ENCODE measurements at regions not wholly inside any gene's neighbourhood (a gene's known extent, or its start where the extent isn't known, plus 50 kb on each side); places are given as distances from the start of the nearest gene placed in this dataset.
"Not testable (repeated sequence)": the region's sequence is repeated elsewhere in the genome, so short reads cannot be mapped to it uniquely, and the experiment has no call there.

DNA sequence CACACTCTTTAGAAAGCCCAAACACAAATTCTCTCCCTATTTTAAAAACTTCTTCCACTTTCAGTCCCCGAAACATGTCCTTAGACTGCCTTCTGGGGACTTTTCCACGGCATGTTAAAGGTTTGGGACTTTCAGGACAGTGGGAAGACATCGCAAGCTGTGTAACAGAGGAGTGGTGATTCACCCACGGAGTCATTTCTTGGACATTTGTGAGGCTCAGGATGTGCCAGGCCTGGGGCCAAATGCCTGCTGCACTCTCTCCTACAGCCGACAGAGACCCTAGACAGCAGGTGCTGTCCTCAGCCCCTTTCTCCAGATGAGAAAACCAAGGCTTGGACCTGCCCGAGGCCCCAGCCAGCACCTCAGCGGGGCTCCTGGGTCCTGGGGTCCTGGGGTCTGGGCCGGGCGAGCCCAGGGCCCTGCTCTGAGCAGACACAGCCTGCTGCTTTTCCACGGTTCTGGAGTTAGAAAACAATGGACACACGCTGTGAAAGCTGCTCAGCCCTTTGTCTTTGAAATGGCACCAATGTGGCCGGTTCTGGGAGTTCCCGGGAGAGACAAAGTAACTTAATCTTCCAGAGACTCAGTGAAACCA is 370.2 kb upstream of the SFSWAP start:
- Histone ChIP-seq H3K9me3 (no peaks in the 10 kb centered on the region), H3K36me3 (no peaks in the 10 kb centered on the region), H3K4me3 (ENCODE audit: low read depth, low read length) (no peak overlapping the region), H3K4me1 (no peaks in the 10 kb centered on the region), H3K27me3 (no peaks in the 10 kb centered on the region)
- DNase-seq, result no peak
- TF ChIP-seq CTCF (IDR thresholded peaks at IDR 0.05; ENCODE audit: low read depth, low read length), result no peak

DNA sequence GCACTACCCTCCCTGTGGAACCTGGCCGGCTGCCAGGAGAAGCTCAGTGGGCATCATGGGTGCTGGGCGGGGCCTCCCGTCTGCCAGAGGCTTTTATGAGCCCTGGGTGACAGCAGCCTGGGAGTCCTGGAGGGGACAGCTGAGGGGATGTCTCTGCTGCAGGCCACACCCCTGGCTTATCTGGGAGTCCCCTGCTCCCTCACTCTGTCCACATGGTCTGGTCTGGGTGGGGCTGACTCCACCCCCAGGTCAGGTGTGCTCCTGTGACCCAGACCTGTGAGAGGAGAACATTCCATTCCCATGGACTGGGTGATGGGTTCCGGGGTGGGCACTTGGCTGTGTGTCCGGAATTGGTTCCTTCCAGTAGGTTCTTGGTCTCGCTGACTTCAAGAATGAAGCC is 369.3 kb upstream of the SFSWAP start:
- H3K27me3 ChIP-seq; DNase-seq; H3K36me3 ChIP-seq; H3K4me1 ChIP-seq; H3K4me3 ChIP-seq (ENCODE audit: low read depth, low read length); H3K9me3 ChIP-seq: not testable (repeated sequence)

GRCh38 chr12:131343436-131343835 is 367.5 kb upstream of the SFSWAP start:
- not testable (repeated sequence) for H3K4me3 ChIP-seq (ENCODE audit: low read depth, low read length); H3K27me3 ChIP-seq; H3K9me3 ChIP-seq; H3K36me3 ChIP-seq; H3K4me1 ChIP-seq; DNase-seq

DNA sequence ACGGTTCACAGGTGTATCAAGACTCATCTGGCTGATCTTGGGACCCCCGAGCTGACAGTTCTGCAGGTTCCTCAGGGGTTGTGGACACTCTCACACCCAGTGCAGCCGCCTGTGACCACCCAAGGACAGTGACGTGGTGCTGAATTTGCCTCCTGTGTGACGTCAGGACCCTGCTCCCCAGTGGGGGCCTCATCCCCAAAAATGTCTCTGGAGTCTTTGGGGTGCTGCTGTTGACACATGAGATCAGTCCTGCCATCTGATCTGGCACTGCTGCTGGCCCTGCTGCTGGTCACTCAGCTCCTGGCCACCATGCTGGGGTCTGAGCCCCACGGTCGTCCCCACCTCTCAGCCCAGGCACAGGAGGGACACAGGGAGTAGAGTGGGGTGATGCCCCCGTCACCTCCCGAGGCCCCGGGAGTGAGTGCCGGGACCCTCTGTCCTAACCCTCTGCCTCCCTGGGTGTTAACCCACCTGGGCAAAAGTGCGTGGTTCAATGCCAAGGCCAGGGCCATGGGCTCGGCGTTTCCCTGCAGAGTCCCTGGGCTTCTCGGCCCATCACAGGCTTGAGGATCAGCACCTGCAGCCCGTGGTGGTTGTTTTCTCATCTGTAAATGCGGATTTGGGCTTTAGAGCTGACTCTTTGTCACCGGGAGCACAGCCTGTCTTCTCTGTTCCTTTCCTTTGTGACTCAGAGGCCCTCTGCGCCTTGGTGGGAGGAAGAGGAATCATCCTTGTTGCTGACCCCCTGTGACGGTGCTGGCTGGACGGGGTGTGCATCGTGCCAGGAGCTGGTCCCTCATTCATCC is 366.0 kb upstream of the SFSWAP start:
- H3K4me1 ChIP-seq; H3K36me3 ChIP-seq; H3K9me3 ChIP-seq; DNase-seq; H3K4me3 ChIP-seq (ENCODE audit: low read depth, low read length); H3K27me3 ChIP-seq: not testable (repeated sequence)

DNA sequence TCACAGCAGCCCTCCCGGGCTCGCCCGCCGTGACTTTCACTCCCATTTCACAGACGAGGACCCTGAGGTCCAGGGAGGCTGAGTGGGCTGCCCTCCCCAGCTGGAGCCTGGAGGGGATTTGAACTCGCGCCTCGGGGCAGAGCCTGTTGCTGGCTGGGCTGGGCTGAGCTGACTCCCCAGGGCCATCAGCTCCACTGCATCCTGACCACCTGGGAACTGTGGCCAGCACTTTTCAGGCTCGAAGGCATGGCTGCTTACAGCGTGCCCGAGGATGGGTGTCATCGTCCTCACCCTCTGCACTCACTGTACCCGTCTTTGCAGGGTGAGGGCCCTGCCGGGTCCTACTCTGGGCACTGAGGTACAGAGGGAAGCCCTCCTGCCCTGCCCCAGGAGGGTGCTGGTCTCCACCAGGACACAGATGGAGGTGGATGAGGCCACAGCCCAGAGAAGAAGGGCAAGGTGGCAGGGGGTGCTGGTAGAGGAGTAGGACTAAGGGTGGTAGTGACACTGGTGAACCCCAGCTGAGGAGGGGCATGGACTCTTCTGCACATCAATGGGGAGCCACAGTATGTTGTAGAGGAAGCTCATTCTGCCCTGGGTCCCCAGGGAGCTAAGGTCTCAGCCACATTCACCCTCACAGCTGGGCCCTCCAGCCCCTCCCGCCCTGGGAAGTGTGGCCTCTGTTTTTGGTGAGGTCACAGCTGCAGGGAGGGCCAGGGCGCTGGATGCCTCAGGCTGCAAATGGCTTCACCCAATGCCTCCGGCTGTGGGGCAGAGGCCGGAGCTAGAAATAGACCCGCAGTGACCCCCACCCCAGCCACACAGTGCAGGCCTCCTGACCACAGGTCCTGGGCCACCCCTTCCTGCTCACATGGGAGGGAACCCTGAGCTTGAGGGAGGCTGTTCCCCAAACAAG is 365.1 kb upstream of the SFSWAP start:
- Histone ChIP-seq H3K4me3 (ENCODE audit: low read depth, low read length) (no peak overlapping the region), H3K27me3 (no peaks in the 10 kb centered on the region), H3K9me3 (no peaks in the 10 kb centered on the region), H3K36me3 (no peaks in the 10 kb centered on the region), H3K4me1 (no peaks in the 10 kb centered on the region)
- TF ChIP-seq CTCF (IDR thresholded peaks at IDR 0.05; ENCODE audit: low read depth, low read length), result no peak
- no peak for DNase-seq

GRCh38 chr12:131346555-131347344 is 364.1 kb upstream of the SFSWAP start:
- Histone ChIP-seq H3K9me3 (no peaks in the 10 kb centered on the region), H3K36me3 (no peaks in the 10 kb centered on the region), H3K4me1 (no peaks in the 10 kb centered on the region), H3K27me3 (no peaks in the 10 kb centered on the region), H3K4me3 (ENCODE audit: low read depth, low read length) (no peak overlapping the region)
- no peak for TF ChIP-seq CTCF (IDR thresholded peaks at IDR 0.05; ENCODE audit: low read depth, low read length)
- DNase-seq, result no peak

DNA sequence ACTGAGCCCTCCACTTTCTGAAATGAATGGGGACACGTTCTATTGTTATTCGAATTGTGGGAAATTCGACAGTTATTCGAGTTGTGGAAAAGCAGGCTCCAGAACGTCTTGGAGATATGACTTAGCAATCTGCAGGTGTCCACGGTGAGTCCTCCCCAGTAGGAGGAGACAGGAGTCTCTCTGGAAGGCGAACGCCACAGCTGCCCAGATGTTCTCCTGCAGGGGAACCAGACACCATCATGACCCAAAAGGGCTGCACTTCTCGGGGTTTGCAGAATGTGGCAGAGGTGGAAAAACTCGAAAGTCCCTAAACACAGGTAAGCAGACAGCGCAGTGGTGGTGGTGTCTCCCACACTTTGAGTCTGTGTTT is 363.6 kb upstream of the SFSWAP start:
- Histone ChIP-seq H3K4me1 (no peaks in the 10 kb centered on the region), H3K36me3 (no peaks in the 10 kb centered on the region), H3K27me3 (no peaks in the 10 kb centered on the region), H3K9me3 (no peaks in the 10 kb centered on the region), H3K4me3 (ENCODE audit: low read depth, low read length) (no peak overlapping the region)
- TF ChIP-seq CTCF (IDR thresholded peaks at IDR 0.05; ENCODE audit: low read depth, low read length), result no peak
- DNase-seq, result no peak

All from BE2C (cell line).